ENCODE measurements at regions not wholly inside any gene's neighbourhood (a gene's known extent, or its start where the extent isn't known, plus 50 kb on each side); places are given as distances from the start of the nearest gene placed in this dataset.

GRCh38 chr2:38466409-38466808 lies 89.3 kb upstream of the ATL2 start:
- TF ChIP-seq CTCF (IDR thresholded peaks at IDR 0.05): no peak
- no peak for TF ChIP-seq EP300 (IDR thresholded peaks at IDR 0.05)
- TF ChIP-seq POLR2A (IDR thresholded peaks at IDR 0.05): no peak

Data from ovary (tissue), 3 donors.